Loucy (cell line): ENCODE measurements at regions not wholly inside any gene's neighbourhood (a gene's known extent, or its start where the extent isn't known, plus 50 kb on each side); places are given as distances from the start of the nearest gene placed in this dataset.

Experiments
- H2AFZ ChIP-seq: fragments of 200-600 bp; sonication (generic); 2 replicates; pipeline ENCODE4 v1.6.0; 2016; ENCODE audit warnings: antibody characterized with exemption, mild to moderate bottlenecking, low read length, moderate library complexity
- H3F3A ChIP-seq: fragments of 200-600 bp; 2 replicates; pipeline ENCODE4 v1.6.0; 2016; ENCODE audit warnings: antibody characterized with exemption, low read depth, mild to moderate bottlenecking
- H3K27me3 ChIP-seq: fragments of 200-600 bp; sonication (generic); 2 replicates; pipeline ENCODE4 v1.6.1; 2014; ENCODE audit warnings: low read length, mild to moderate bottlenecking; ENCODE audit not compliant: insufficient read depth, poor library complexity, severe bottlenecking
- H3K36me3 ChIP-seq: fragments of 200-600 bp; sonication (generic); 2 replicates; pipeline ENCODE4 v1.6.1; 2016; ENCODE audit warnings: low read length; ENCODE audit not compliant: insufficient read depth
- H3K4me1 ChIP-seq: fragments of 200-600 bp; sonication (generic); 2 replicates; pipeline ENCODE4 v1.5.1; 2014; ENCODE audit warnings: low read length, mild to moderate bottlenecking; ENCODE audit not compliant: insufficient read depth, poor library complexity, severe bottlenecking
- H3K4me2 ChIP-seq: fragments of 200-600 bp; sonication (generic); 2 replicates; pipeline ENCODE4 v1.6.0; 2014; ENCODE audit warnings: antibody characterized with exemption, low read length, low read depth, mild to moderate bottlenecking; ENCODE audit not compliant: poor library complexity, severe bottlenecking
- H3K4me3 ChIP-seq: fragments of 200-600 bp; sonication (generic); 2 replicates; pipeline ENCODE4 v1.5.1; 2014; ENCODE audit warnings: low read length, mild to moderate bottlenecking, mixed read lengths; ENCODE audit not compliant: poor library complexity, severe bottlenecking
- H3K79me2 ChIP-seq: fragments of 200-600 bp; sonication (generic); 2 replicates; pipeline ENCODE4 v1.6.1; 2014; ENCODE audit warnings: low read length; ENCODE audit not compliant: insufficient read depth
- H3K9ac ChIP-seq: fragments of 200-600 bp; sonication (generic); 2 replicates; pipeline ENCODE4 v1.6.0; 2014; ENCODE audit warnings: mild to moderate bottlenecking, low read depth, low read length, moderate library complexity; ENCODE audit not compliant: poor library complexity, severe bottlenecking
- H3K9me2 ChIP-seq: fragments of 200-600 bp; sonication (generic); replicated peaks from 2 replicates; pipeline ENCODE4 v1.6.1; 2016; ENCODE audit warnings: low read depth, low read length, mixed read lengths
- H3K9me3 ChIP-seq: fragments of 200-600 bp; sonication (generic); 2 replicates; pipeline ENCODE4 v1.6.1; 2014; ENCODE audit warnings: mild to moderate bottlenecking, antibody characterized with exemption, low read length, low read depth; ENCODE audit not compliant: insufficient read depth
- H4K20me1 ChIP-seq: fragments of 200-600 bp; sonication (generic); 2 replicates; pipeline ENCODE4 v1.6.0; 2014; ENCODE audit warnings: antibody characterized with exemption, low read length, mild to moderate bottlenecking; ENCODE audit not compliant: insufficient read depth, poor library complexity, severe bottlenecking
- EZH2phosphoT487 ChIP-seq: fragments of 200-600 bp; IDR thresholded peaks from 2 replicates; pipeline ENCODE4 v1.6.1; 2018; ENCODE audit warnings: antibody characterized with exemption, mild to moderate bottlenecking, moderate library complexity, borderline replicate concordance
- TF ChIP-seq, protein P1 (sequence below): fragments of 200-600 bp; sonication (generic); conservative IDR thresholded peaks from 2 replicates; pipeline ENCODE4 v1.5.1; 2014; ENCODE audit warnings: mild to moderate bottlenecking, antibody characterized with exemption, low read length

DNA sequence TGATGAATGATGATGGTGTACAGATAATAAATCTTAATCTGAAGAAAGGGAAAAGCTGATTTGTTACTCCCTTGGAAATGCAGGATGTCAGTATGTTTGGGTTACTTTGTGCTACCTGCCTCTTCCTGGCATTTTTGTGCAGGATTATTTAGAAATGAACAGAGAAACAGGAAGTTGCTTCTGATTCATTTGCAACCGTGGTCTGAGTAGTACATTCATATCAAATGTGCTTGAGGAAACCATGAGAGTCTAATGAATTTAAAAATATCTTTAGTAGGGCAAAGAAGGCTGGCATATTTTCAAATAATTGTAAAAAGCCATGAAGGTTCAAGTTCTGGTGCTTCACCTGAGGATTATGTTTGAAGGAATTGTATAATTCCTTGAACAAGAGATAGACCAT is 391.6 kb downstream of the TMEM161B start:
- no peaks in the 10 kb centered on the region for H3K27me3 ChIP-seq
- peak overlapping the region; percentile 11 for H3K4me3 ChIP-seq
- no peaks in the 10 kb centered on the region for H3K79me2 ChIP-seq
- H3K9me2 ChIP-seq: no peaks in the 10 kb centered on the region
- peak overlapping the region; percentile 38 for H2AFZ ChIP-seq
- no peaks in the 10 kb centered on the region for H4K20me1 ChIP-seq
- no peaks in the 10 kb centered on the region for H3F3A ChIP-seq
- H3K4me2 ChIP-seq: peak overlapping the region; percentile 52
- H3K4me1 ChIP-seq: peaks cover 12% of the 10 kb centered on the region
- H3K9ac ChIP-seq: no peak overlapping the region
- no peaks in the 10 kb centered on the region for H3K9me3 ChIP-seq
- TF ChIP-seq, protein P1, sequence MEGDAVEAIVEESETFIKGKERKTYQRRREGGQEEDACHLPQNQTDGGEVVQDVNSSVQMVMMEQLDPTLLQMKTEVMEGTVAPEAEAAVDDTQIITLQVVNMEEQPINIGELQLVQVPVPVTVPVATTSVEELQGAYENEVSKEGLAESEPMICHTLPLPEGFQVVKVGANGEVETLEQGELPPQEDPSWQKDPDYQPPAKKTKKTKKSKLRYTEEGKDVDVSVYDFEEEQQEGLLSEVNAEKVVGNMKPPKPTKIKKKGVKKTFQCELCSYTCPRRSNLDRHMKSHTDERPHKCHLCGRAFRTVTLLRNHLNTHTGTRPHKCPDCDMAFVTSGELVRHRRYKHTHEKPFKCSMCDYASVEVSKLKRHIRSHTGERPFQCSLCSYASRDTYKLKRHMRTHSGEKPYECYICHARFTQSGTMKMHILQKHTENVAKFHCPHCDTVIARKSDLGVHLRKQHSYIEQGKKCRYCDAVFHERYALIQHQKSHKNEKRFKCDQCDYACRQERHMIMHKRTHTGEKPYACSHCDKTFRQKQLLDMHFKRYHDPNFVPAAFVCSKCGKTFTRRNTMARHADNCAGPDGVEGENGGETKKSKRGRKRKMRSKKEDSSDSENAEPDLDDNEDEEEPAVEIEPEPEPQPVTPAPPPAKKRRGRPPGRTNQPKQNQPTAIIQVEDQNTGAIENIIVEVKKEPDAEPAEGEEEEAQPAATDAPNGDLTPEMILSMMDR: no peak
- TF ChIP-seq EZH2phosphoT487: no peak
- H3K36me3 ChIP-seq: no peaks in the 10 kb centered on the region

DNA sequence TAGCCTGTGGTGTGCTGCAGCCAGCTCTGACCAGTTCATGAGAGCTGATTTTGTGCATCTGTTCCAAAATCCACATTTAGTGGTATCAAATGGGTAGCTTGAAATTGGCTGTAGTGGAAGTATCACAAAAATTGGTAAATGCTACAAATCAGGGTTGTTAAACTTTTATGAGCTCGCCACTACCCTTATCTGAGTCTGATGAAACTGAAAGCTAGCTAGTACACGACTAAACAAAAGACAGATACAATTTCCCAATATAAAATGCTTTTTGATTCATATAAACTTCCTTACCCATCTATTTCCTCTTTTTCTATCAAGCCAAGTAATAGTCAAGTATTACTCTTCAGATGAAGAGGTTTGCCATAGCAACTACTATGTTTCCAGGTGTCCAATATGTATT is 392.0 kb downstream of the TMEM161B start:
- no peaks in the 10 kb centered on the region for H4K20me1 ChIP-seq
- H3K4me2 ChIP-seq: peak overlapping the region; percentile 52
- no peaks in the 10 kb centered on the region for H3K79me2 ChIP-seq
- no peaks in the 10 kb centered on the region for H3K9me2 ChIP-seq
- no peaks in the 10 kb centered on the region for H3K36me3 ChIP-seq
- no peaks in the 10 kb centered on the region for H3K27me3 ChIP-seq
- peaks cover 12% of the 10 kb centered on the region for H3K4me1 ChIP-seq
- no peaks in the 10 kb centered on the region for H3K9me3 ChIP-seq
- no peaks in the 10 kb centered on the region for H3F3A ChIP-seq
- peak overlapping the region; percentile 38 for H2AFZ ChIP-seq
- H3K9ac ChIP-seq: no peak overlapping the region
- no peak for TF ChIP-seq EZH2phosphoT487
- TF ChIP-seq, protein P1: no peak
- H3K4me3 ChIP-seq: peak overlapping the region; percentile 11

DNA sequence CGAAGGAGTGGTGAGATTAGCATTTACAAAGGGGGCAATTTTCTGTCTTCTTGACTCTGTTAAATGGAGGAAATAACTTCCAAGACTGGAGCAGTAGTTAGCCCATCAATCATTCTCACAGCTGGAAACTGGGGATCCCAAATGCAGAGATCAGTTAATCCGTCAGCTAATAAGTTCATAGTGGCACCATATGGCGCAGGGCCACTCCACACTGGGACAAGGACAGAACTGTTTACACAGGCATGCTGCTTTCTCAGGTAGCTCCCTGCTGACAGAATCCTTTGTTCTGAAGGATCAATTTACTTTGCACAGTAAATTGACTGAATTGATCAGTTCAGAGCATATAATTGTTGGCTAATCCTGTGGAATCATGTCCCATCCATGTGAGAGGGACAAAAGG is 395.7 kb downstream of the TMEM161B start:
- no peak for TF ChIP-seq EZH2phosphoT487
- TF ChIP-seq, protein P1: no peak
- Histone ChIP-seq H3K4me1 (peaks cover 12% of the 10 kb centered on the region), H3K36me3 (no peaks in the 10 kb centered on the region), H3F3A (no peaks in the 10 kb centered on the region), H3K27me3 (no peaks in the 10 kb centered on the region), H3K9me3 (no peaks in the 10 kb centered on the region), H3K79me2 (no peaks in the 10 kb centered on the region), H2AFZ (no peak overlapping the region), H4K20me1 (no peaks in the 10 kb centered on the region), H3K9me2 (no peaks in the 10 kb centered on the region), H3K4me3 (no peak overlapping the region), H3K9ac (no peak overlapping the region), H3K4me2 (no peak overlapping the region)
